GM19397 (cell line): ENCODE measurements at regions not wholly inside any gene's neighbourhood (a gene's known extent, or its start where the extent isn't known, plus 50 kb on each side); places are given as distances from the start of the nearest gene placed in this dataset.
"Not testable (repeated sequence)": the region's sequence is repeated elsewhere in the genome, so short reads cannot be mapped to it uniquely, and the experiment has no call there.

Experiments
- ATAC-seq: cut with Tn5 transposase; IDR thresholded peaks from one replicate; pipeline ENCODE4 v1.9.1; 2021; ENCODE audit warnings: mild to moderate bottlenecking, moderate library complexity; ENCODE audit not compliant: unreplicated experiment

GRCh38 chr9:62833323-62834200, 1643.7 kb downstream of the SPATA31A7 start:
- ATAC-seq: not testable (repeated sequence)

GRCh38 chr9:62837254-62837911, 1647.5 kb downstream of the SPATA31A7 start:
- ATAC-seq: peak; percentile 13

- peak; percentile 100 for ATAC-seq
These were observed 1648.3 kb downstream of the SPATA31A7 start for GRCh38 chr9:62838024-62838718.

GRCh38 chr9:62839168-62839567, 1649.3 kb downstream of the SPATA31A7 start:
- ATAC-seq: not testable (repeated sequence)

GRCh38 chr9:62843145-62843544, 1653.3 kb downstream of the SPATA31A7 start:
- ATAC-seq: not testable (repeated sequence)

GRCh38 chr9:62843706-62844290, 1654.0 kb downstream of the SPATA31A7 start:
- ATAC-seq: not testable (repeated sequence)

GRCh38 chr9:62844681-62845185, 1654.9 kb downstream of the SPATA31A7 start:
- ATAC-seq: not testable (repeated sequence)

GRCh38 chr9:62848258-62848657, 1658.4 kb downstream of the SPATA31A7 start:
- ATAC-seq: not testable (repeated sequence)

- not testable (repeated sequence) for ATAC-seq
These were observed 1660.2 kb downstream of the SPATA31A7 start for GRCh38 chr9:62849991-62850390.

- not testable (repeated sequence) for ATAC-seq
These were observed 1667.4 kb downstream of the SPATA31A7 start for GRCh38 chr9:62857280-62857679.

- not testable (repeated sequence) for ATAC-seq
These were observed 1668.4 kb downstream of the SPATA31A7 start for GRCh38 chr9:62858240-62858639.

- not testable (repeated sequence) for ATAC-seq
These were observed 1671.4 kb downstream of the SPATA31A7 start for GRCh38 chr9:62860939-62861860.

- ATAC-seq: not testable (repeated sequence)
These were observed 1672.3 kb downstream of the SPATA31A7 start for GRCh38 chr9:62862180-62862579.

GRCh38 chr9:62863319-62863718, 1673.5 kb downstream of the SPATA31A7 start:
- not testable (repeated sequence) for ATAC-seq

GRCh38 chr9:62863867-62864266, 1674.0 kb downstream of the SPATA31A7 start:
- ATAC-seq: not testable (repeated sequence)

GRCh38 chr9:62864481-62865469, 1674.9 kb downstream of the SPATA31A7 start:
- not testable (repeated sequence) for ATAC-seq

- ATAC-seq: not testable (repeated sequence)
These were observed 1679.2 kb downstream of the SPATA31A7 start for GRCh38 chr9:62869061-62869460.

GRCh38 chr9:62871765-62872164, 1681.9 kb downstream of the SPATA31A7 start:
- ATAC-seq: not testable (repeated sequence)
